Brain microvascular endothelial cell (primary cell): ENCODE measurements at regions not wholly inside any gene's neighbourhood (a gene's known extent, or its start where the extent isn't known, plus 50 kb on each side); places are given as distances from the start of the nearest gene placed in this dataset.

Source experiments
- DNase-seq: peaks from one replicate; pipeline ENCODE4 v3.0.0-alpha.2; 2020
- H3K27ac ChIP-seq: fragments of 250-450 bp; sonication (Bioruptor Pico); 2 replicates; pipeline ENCODE4 v1.5.1; 2020; ENCODE audit warnings: mild to moderate bottlenecking, moderate library complexity
- H3K27me3 ChIP-seq: fragments of 250-450 bp; sonication (Bioruptor Pico); replicated peaks from 2 replicates; pipeline ENCODE4 v1.5.1; 2020; ENCODE audit warnings: mild to moderate bottlenecking
- H3K36me3 ChIP-seq: fragments of 250-450 bp; sonication (Bioruptor Pico); replicated peaks from 2 replicates; pipeline ENCODE4 v1.5.1; 2020; ENCODE audit warnings: mild to moderate bottlenecking
- H3K4me3 ChIP-seq: 2 replicates; pipeline ENCODE4 v1.5.1; 2011; ENCODE audit warnings: low read depth, mild to moderate bottlenecking, control low read depth, low read length, moderate library complexity
- in situ Hi-C: cut with HindIII; loops from 2 replicates; pipeline ENCODE4 v1.10.0; 2017; ENCODE audit warnings: low sequenced_read_pairs, low pct_ligation_motif_present
- TF ChIP-seq, protein P1 (sequence below): IDR thresholded peaks from 2 replicates; pipeline ENCODE4 v1.5.1; 2011; ENCODE audit warnings: low read depth, mild to moderate bottlenecking, moderate library complexity, low read length, control low read depth, inconsistent platforms; ENCODE audit errors: missing control alignments

DNA sequence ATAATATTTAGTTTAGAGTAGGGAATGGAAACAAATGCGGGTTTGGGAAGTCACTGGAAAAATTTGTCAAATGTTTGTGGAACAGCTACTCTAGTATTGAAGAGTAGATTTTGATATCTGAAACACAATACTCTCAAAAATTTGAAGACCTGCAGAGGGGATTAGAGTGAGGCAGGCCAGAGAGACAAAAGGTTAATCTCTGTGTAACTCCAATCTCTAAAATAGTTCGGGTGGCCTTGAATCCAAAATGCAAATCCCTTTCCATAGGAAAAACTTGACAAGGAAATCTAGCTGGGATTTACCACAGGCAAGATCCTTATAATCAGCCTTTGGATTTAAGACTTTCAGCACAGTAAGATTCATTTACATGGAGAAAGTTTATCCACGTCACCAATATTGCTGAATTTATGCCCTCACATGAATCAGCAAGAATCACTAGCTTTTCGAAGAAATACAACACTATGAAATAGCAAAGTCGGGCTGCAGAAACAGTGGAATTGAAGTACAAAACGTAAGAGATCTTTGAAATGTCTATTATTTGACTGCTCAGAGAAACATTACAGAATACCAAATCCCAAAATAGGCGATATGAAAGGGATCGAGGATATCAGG lies 423.7 kb upstream of the ZNF804A start:
- Histone ChIP-seq H3K27ac (no peak overlapping the region), H3K4me3 (no peak overlapping the region), H3K27me3 (no peaks in the 10 kb centered on the region), H3K36me3 (no peaks in the 10 kb centered on the region)
- DNase-seq: no peak
- in situ Hi-C loops: no loop called here
- TF ChIP-seq, protein P1, sequence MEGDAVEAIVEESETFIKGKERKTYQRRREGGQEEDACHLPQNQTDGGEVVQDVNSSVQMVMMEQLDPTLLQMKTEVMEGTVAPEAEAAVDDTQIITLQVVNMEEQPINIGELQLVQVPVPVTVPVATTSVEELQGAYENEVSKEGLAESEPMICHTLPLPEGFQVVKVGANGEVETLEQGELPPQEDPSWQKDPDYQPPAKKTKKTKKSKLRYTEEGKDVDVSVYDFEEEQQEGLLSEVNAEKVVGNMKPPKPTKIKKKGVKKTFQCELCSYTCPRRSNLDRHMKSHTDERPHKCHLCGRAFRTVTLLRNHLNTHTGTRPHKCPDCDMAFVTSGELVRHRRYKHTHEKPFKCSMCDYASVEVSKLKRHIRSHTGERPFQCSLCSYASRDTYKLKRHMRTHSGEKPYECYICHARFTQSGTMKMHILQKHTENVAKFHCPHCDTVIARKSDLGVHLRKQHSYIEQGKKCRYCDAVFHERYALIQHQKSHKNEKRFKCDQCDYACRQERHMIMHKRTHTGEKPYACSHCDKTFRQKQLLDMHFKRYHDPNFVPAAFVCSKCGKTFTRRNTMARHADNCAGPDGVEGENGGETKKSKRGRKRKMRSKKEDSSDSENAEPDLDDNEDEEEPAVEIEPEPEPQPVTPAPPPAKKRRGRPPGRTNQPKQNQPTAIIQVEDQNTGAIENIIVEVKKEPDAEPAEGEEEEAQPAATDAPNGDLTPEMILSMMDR: no peak

GRCh38 chr2:184178229-184178628 lies 420.1 kb upstream of the ZNF804A start:
- DNase-seq: no peak
- H3K27ac ChIP-seq: no peak overlapping the region
- in situ Hi-C loops: no loop called here

GRCh38 chr2:184186436-184186835 lies 411.9 kb upstream of the ZNF804A start:
- in situ Hi-C loops: no loop called here
- no peak for DNase-seq
- no peaks in the 10 kb centered on the region for H3K36me3 ChIP-seq

More at GRCh38 chr2:184178229-184178628, 420.1 kb upstream of the ZNF804A start:
- Histone ChIP-seq H3K27me3 (no peaks in the 10 kb centered on the region), H3K36me3 (no peaks in the 10 kb centered on the region), H3K4me3 (no peak overlapping the region)
- TF ChIP-seq, protein P1: no peak

GRCh38 chr2:184187421-184187971 lies 410.8 kb upstream of the ZNF804A start:
- Histone ChIP-seq H3K4me3 (no peak overlapping the region), H3K36me3 (no peaks in the 10 kb centered on the region), H3K27me3 (no peaks in the 10 kb centered on the region), H3K27ac (no peak overlapping the region)
- DNase-seq: no peak
- in situ Hi-C loops: no loop called here
- TF ChIP-seq, protein P1: no peak

More at GRCh38 chr2:184186436-184186835, 411.9 kb upstream of the ZNF804A start:
- H3K27me3 ChIP-seq: no peaks in the 10 kb centered on the region
- H3K4me3 ChIP-seq: no peak overlapping the region
- H3K27ac ChIP-seq: no peak overlapping the region
- TF ChIP-seq, protein P1: no peak

GRCh38 chr2:184190725-184191124 lies 407.6 kb upstream of the ZNF804A start:
- DNase-seq: no peak
- H3K4me3 ChIP-seq: no peak overlapping the region
- no peak overlapping the region for H3K27ac ChIP-seq
- H3K27me3 ChIP-seq: no peaks in the 10 kb centered on the region
- H3K36me3 ChIP-seq: no peaks in the 10 kb centered on the region
- in situ Hi-C loops: no loop called here
- TF ChIP-seq, protein P1: no peak

DNA sequence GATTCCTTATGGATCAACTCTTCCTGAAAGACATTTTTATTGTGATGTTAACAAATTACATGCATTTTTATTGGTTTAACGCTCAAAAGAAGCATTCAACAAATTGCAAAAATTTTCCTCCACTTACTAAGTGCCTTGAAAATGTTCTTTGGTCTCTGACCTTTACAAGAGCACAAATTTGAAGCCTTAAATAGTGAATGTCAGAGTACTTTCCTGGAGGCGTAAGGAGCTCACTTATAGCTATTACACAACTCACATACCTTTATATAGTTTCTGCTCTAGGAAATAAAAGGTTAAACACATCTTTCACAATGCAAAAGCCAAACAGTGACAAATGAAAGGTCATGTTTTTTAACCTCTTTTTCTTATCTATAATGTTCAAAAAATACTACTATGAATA lies 405.7 kb upstream of the ZNF804A start:
- Histone ChIP-seq H3K27me3 (no peaks in the 10 kb centered on the region), H3K4me3 (no peak overlapping the region), H3K27ac (no peak overlapping the region), H3K36me3 (no peaks in the 10 kb centered on the region)
- TF ChIP-seq, protein P1: no peak
- DNase-seq: no peak
- in situ Hi-C loops: no loop called here
